ENCODE measurements at regions not wholly inside any gene's neighbourhood (a gene's known extent, or its start where the extent isn't known, plus 50 kb on each side); places are given as distances from the start of the nearest gene placed in this dataset.

DNA sequence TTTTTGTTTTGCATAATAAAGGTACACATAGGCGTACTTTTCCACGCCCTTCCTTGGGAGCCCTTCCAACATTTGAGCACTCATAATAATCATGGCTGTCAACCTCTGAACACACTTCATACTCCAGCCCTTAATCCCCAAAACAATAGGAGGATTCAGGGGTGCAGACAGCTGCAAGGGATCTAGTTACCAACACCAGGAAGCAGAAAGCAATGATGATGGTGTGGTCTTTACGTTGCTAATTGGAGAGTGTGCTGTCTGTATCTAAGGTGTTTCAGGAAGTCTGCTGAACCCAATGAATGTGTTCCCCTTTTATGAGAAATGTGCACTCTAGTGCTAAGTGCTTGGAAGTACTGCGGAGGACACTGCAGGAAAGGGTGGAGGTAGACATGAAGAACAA is 60.3 kb upstream of the PDZRN3 start:
- H3K4me1 Mint-ChIP-seq = no peaks in the 10 kb centered on the region
- no peak overlapping the region for H3K4me3 ChIP-seq (ENCODE audit: low read length)
- no peaks in the 10 kb centered on the region for H3K36me3 ChIP-seq (ENCODE audit: control insufficient read depth in 2 of 3, insufficient read depth in 3 of 3, low read length in 3 of 3)
- H3K9me3 Mint-ChIP-seq = peaks cover 0 to 7% (median 2%) of the 10 kb centered on the region in 11 donors
- intact Hi-C loops (cut with micrococcal nuclease) = no loop called here
- DNase-seq = no peak
- H3K27ac ChIP-seq (ENCODE audit: low read depth, low read length) = no peak overlapping the region
- no peaks in the 10 kb centered on the region for H3K4me1 ChIP-seq (ENCODE audit: control insufficient read depth in 2 of 2, insufficient read depth in 2 of 2, low read length in 2 of 2)
- POLR2A ChIA-PET = no interaction called here
- CTCF ChIA-PET = no interaction called here
- no peak overlapping the region for H3K4me3 Mint-ChIP-seq
- no peak for ATAC-seq
- H3K36me3 Mint-ChIP-seq = peaks cover 0 to 3% (median 0%) of the 10 kb centered on the region in 5 donors
- no peak overlapping the region for H3K27ac Mint-ChIP-seq
- no peaks in the 10 kb centered on the region for H3K9me3 ChIP-seq (ENCODE audit: control insufficient read depth in 2 of 3, low read length in 3 of 3)
- H3K27me3 Mint-ChIP-seq = no peaks in the 10 kb centered on the region
- no peaks in the 10 kb centered on the region for H3K27me3 ChIP-seq (ENCODE audit: control insufficient read depth in 2 of 2, insufficient read depth in 2 of 2, low read length in 2 of 2)

- H3K9me3 ChIP-seq (ENCODE audit: control insufficient read depth in 2 of 3, low read length in 3 of 3) = no peaks in the 10 kb centered on the region
- Mint-ChIP-seq H3K36me3 (peaks cover 0 to 3% (median 0%) of the 10 kb centered on the region in 5 donors), H3K27ac (no peak overlapping the region), H3K4me1 (no peaks in the 10 kb centered on the region), H3K9me3 (peaks cover 0 to 7% (median 0%) of the 10 kb centered on the region in 11 donors), H3K4me3 (no peak overlapping the region), H3K27me3 (no peaks in the 10 kb centered on the region)
- no peaks in the 10 kb centered on the region for H3K27me3 ChIP-seq (ENCODE audit: control insufficient read depth in 2 of 2, insufficient read depth in 2 of 2, low read length in 2 of 2)
- intact Hi-C loops (cut with micrococcal nuclease) = no loop called here
- no peaks in the 10 kb centered on the region for H3K4me1 ChIP-seq (ENCODE audit: control insufficient read depth in 2 of 2, insufficient read depth in 2 of 2, low read length in 2 of 2)
- ATAC-seq = no peak
- DNase-seq = no peak
- no peak overlapping the region for H3K27ac ChIP-seq (ENCODE audit: low read depth, low read length)
- ChIA-PET CTCF (no interaction called here), POLR2A (no interaction called here)
- no peaks in the 10 kb centered on the region for H3K36me3 ChIP-seq (ENCODE audit: control insufficient read depth in 2 of 3, insufficient read depth in 3 of 3, low read length in 3 of 3)
- H3K4me3 ChIP-seq (ENCODE audit: low read length) = no peak overlapping the region
These were observed 59.0 kb upstream of the PDZRN3 start for GRCh38 chr3:73683706-73684105.

- H3K4me1 Mint-ChIP-seq = no peaks in the 10 kb centered on the region
- H3K4me3 ChIP-seq (ENCODE audit: low read length) = no peak overlapping the region
- ChIA-PET POLR2A (no interaction called here), CTCF (no interaction called here)
- H3K4me3 Mint-ChIP-seq = no peak overlapping the region
- H3K9me3 Mint-ChIP-seq = peaks cover 0 to 13% (median 3%) of the 10 kb centered on the region in 11 donors
- H3K36me3 Mint-ChIP-seq = peaks cover 0 to 3% (median 0%) of the 10 kb centered on the region in 5 donors
- no peaks in the 10 kb centered on the region for H3K27me3 ChIP-seq (ENCODE audit: control insufficient read depth in 2 of 2, insufficient read depth in 2 of 2, low read length in 2 of 2)
- no peaks in the 10 kb centered on the region for H3K4me1 ChIP-seq (ENCODE audit: control insufficient read depth in 2 of 2, insufficient read depth in 2 of 2, low read length in 2 of 2)
- H3K27ac Mint-ChIP-seq = no peak overlapping the region
- no peaks in the 10 kb centered on the region for H3K9me3 ChIP-seq (ENCODE audit: control insufficient read depth in 2 of 3, low read length in 3 of 3)
- no peaks in the 10 kb centered on the region for H3K27me3 Mint-ChIP-seq
- H3K36me3 ChIP-seq (ENCODE audit: control insufficient read depth in 2 of 3, insufficient read depth in 3 of 3, low read length in 3 of 3) = no peaks in the 10 kb centered on the region
- no peak overlapping the region for H3K27ac ChIP-seq (ENCODE audit: low read depth, low read length)
- DNase-seq (no peak), ATAC-seq (no peak)
- intact Hi-C loops (cut with micrococcal nuclease) = no loop called here
These were observed 56.9 kb upstream of the PDZRN3 start for GRCh38 chr3:73681610-73682009.

GRCh38 chr3:73681198-73681597 is 56.5 kb upstream of the PDZRN3 start:
- Mint-ChIP-seq H3K27me3 (no peaks in the 10 kb centered on the region), H3K9me3 (peaks cover 0 to 13% (median 3%) of the 10 kb centered on the region in 11 donors), H3K4me1 (no peaks in the 10 kb centered on the region), H3K36me3 (peaks cover 0 to 3% (median 0%) of the 10 kb centered on the region in 5 donors), H3K27ac (no peak overlapping the region), H3K4me3 (no peak overlapping the region)
- Histone ChIP-seq H3K27me3 (ENCODE audit: control insufficient read depth in 2 of 2, insufficient read depth in 2 of 2, low read length in 2 of 2) (no peaks in the 10 kb centered on the region), H3K4me3 (ENCODE audit: low read length) (no peak overlapping the region), H3K9me3 (ENCODE audit: control insufficient read depth in 2 of 3, low read length in 3 of 3) (no peaks in the 10 kb centered on the region), H3K27ac (ENCODE audit: low read depth, low read length) (no peak overlapping the region), H3K36me3 (ENCODE audit: control insufficient read depth in 2 of 3, insufficient read depth in 3 of 3, low read length in 3 of 3) (no peaks in the 10 kb centered on the region), H3K4me1 (ENCODE audit: control insufficient read depth in 2 of 2, insufficient read depth in 2 of 2, low read length in 2 of 2) (no peaks in the 10 kb centered on the region)
- POLR2A ChIA-PET = no interaction called here
- CTCF ChIA-PET = no interaction called here
- DNase-seq = no peak
- intact Hi-C loops (cut with micrococcal nuclease) = no loop called here
- ATAC-seq = no peak

- DNase-seq (no peak), ATAC-seq (no peak)
- Mint-ChIP-seq H3K9me3 (peaks cover 0 to 13% (median 3%) of the 10 kb centered on the region in 11 donors), H3K27me3 (no peaks in the 10 kb centered on the region), H3K36me3 (peaks cover 0 to 3% (median 0%) of the 10 kb centered on the region in 5 donors), H3K4me1 (no peaks in the 10 kb centered on the region), H3K4me3 (no peak overlapping the region), H3K27ac (no peak overlapping the region)
- Histone ChIP-seq H3K27ac (ENCODE audit: low read depth, low read length) (no peak overlapping the region), H3K36me3 (ENCODE audit: control insufficient read depth in 2 of 3, insufficient read depth in 3 of 3, low read length in 3 of 3) (no peaks in the 10 kb centered on the region), H3K9me3 (ENCODE audit: control insufficient read depth in 2 of 3, low read length in 3 of 3) (no peaks in the 10 kb centered on the region), H3K4me1 (ENCODE audit: control insufficient read depth in 2 of 2, insufficient read depth in 2 of 2, low read length in 2 of 2) (no peaks in the 10 kb centered on the region), H3K4me3 (ENCODE audit: low read length) (no peak overlapping the region), H3K27me3 (ENCODE audit: control insufficient read depth in 2 of 2, insufficient read depth in 2 of 2, low read length in 2 of 2) (no peaks in the 10 kb centered on the region)
- intact Hi-C loops (cut with micrococcal nuclease) = no loop called here
- ChIA-PET CTCF (no interaction called here), POLR2A (no interaction called here)
These were observed 55.8 kb upstream of the PDZRN3 start for GRCh38 chr3:73680391-73681095.

DNA sequence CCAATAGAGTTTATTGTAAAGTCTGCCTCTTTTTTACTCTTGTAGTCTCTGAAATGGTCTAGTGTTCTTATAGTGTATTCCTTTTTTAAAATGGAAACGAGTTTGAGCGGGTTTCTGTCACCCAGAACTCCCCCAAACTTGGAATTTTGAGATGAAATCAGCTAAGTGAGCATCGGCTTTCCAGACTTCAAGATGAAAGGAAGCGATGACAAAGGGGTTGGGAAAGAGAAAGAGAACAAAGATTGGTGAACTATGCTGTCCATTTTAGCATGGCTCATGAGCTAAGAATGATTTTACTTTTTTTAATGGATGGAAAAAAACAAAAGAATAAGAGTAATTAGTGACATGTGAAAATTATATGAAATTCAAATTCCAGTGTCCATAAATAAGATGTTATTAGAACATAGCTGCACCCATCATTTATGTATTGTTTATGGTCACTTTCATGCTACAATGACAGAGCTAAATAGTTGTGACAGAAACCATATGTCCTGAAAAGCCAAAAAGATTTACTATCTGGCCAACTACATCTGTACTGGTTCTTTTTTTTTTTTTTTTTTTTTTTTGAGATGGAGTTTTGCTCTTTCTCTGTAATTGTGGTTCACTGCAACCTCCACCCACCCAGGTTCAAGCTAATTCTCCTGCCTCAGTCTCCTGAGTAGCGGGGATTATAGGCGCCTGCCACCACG is 52.7 kb upstream of the PDZRN3 start:
- Mint-ChIP-seq H3K4me3 (no peak overlapping the region), H3K36me3 (no peaks in the 10 kb centered on the region)
- intact Hi-C loops (cut with micrococcal nuclease) = no loop called here

More for the DNA sequence above, 52.7 kb upstream of the PDZRN3 start:
- Histone ChIP-seq H3K4me3 (ENCODE audit: low read length) (no peak overlapping the region), H3K4me1 (ENCODE audit: control insufficient read depth in 2 of 2, insufficient read depth in 2 of 2, low read length in 2 of 2) (no peaks in the 10 kb centered on the region), H3K27ac (ENCODE audit: low read depth, low read length) (no peak overlapping the region), H3K36me3 (ENCODE audit: control insufficient read depth in 2 of 3, insufficient read depth in 3 of 3, low read length in 3 of 3) (no peaks in the 10 kb centered on the region), H3K27me3 (ENCODE audit: control insufficient read depth in 2 of 2, insufficient read depth in 2 of 2, low read length in 2 of 2) (no peaks in the 10 kb centered on the region), H3K9me3 (ENCODE audit: control insufficient read depth in 2 of 3, low read length in 3 of 3) (no peaks in the 10 kb centered on the region)
- DNase-seq (no peak), ATAC-seq (no peak)
- POLR2A ChIA-PET = no interaction called here
- CTCF ChIA-PET = no interaction called here
- Mint-ChIP-seq H3K4me1 (peaks cover 0 to under 1% (median 0%) of the 10 kb centered on the region in 7 donors), H3K27ac (no peak overlapping the region), H3K9me3 (peaks cover 0 to 16% (median 3%) of the 10 kb centered on the region in 11 donors), H3K27me3 (peaks cover 0 to 5% (median 0%) of the 10 kb centered on the region in 5 donors)

All from naive thymus-derived CD4-positive, alpha-beta T cell (primary cell).